ENCODE measurements at regions not wholly inside any gene's neighbourhood (a gene's known extent, or its start where the extent isn't known, plus 50 kb on each side); places are given as distances from the start of the nearest gene placed in this dataset.

DNA sequence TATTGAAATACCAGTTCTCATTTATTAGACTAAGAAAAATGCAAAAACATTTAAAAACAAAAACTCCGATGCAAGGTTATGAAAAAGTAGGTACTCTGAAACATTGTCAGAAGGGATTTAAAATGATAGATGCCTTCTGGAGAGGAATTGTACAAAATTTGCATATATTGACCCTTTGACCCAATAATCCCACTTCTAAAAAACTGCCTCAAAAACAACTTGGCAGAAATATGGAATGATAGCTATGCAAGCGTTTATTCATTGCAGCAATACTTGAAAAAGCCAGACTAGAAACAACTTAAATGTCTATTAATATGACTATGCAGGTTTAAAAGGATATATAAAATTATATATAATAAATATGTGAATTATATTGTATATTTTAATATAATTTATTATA is 118.4 kb downstream of the PLK2 start:
- 90% methylated on average over 2 of the region's 2 CpGs for WGBS
- TF ChIP-seq YY1 (IDR thresholded peaks at IDR 0.05), result no peak
- TF ChIP-seq GABPA (IDR thresholded peaks at IDR 0.05 in 1 of 2, conservative IDR thresholded peaks at IDR 0.05 in 1 of 2), result no peak
- TF ChIP-seq FOXA2 (IDR thresholded peaks at IDR 0.05), result no peak
- no peak for TF ChIP-seq RXRA (IDR thresholded peaks at IDR 0.05)
- no peak for DNase-seq (ENCODE audit: low spot score)

DNA sequence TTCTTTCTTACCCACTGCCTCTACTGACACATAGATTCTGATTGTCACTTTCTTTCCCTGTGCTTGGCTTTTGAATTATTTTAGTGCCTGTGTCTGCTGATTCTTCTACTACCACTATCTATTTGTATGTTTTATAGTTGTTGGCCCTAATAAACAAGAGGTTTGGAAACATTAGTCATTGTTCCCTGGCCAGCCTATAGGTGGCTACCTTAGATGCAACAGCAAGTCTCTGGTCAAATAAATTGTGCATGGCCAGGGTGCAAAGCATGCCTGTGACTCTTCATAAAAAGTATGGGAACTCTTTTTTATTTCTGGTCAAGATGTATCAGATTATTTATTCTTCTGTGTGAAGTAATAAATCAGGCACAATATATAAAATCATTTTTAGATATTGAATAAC is 124.4 kb downstream of the PLK2 start:
- Histone ChIP-seq H3K27me3 (ENCODE audit: control insufficient read depth in 4 of 4, insufficient read depth in 4 of 4, low read length in 3 of 4) (no peaks in the 10 kb centered on the region), H3K4me3 (ENCODE audit: low read depth in 1 of 3, low read length in 3 of 3) (no peak overlapping the region), H3K9ac (ENCODE audit: low read depth in 1 of 2, low read length in 2 of 2) (no peak overlapping the region), H3K36me3 (ENCODE audit: control insufficient read depth in 4 of 4, insufficient read depth in 3 of 4, low read depth in 1 of 4, low read length in 3 of 4) (no peaks in the 10 kb centered on the region), H3K27ac (ENCODE audit: low read depth in 1 of 2, low read length in 2 of 2) (no peak overlapping the region), H3K9me3 (ENCODE audit: control insufficient read depth in 4 of 4, low read length in 3 of 4) (peaks cover 0 to 2% (median 0%) of the 10 kb centered on the region in 4 donors), H3K4me1 (ENCODE audit: control insufficient read depth in 4 of 4, insufficient read depth in 4 of 4, low read length in 3 of 4) (no peaks in the 10 kb centered on the region)
- TF ChIP-seq SP1 (IDR thresholded peaks at IDR 0.05), result no peak
- TF ChIP-seq ATF3 (IDR thresholded peaks at IDR 0.05), result no peak
- no peak for TF ChIP-seq HNF4A (conservative IDR thresholded peaks at IDR 0.05)
- TF ChIP-seq NR2F2 (IDR thresholded peaks at IDR 0.05), result no peak
- no peak for TF ChIP-seq FOXA2 (IDR thresholded peaks at IDR 0.05)
- no peak for TF ChIP-seq ZBTB33 (IDR thresholded peaks at IDR 0.05)
- no peak for TF ChIP-seq JUND (IDR thresholded peaks at IDR 0.05)
- no peak for DNase-seq (ENCODE audit: low spot score)

More for the DNA sequence above, 118.4 kb downstream of the PLK2 start:
- H3K4me3 ChIP-seq (ENCODE audit: low read depth in 1 of 3, low read length in 3 of 3), result no peak overlapping the region
- H3K9ac ChIP-seq (ENCODE audit: low read depth in 1 of 2, low read length in 2 of 2), result no peak overlapping the region
- no peaks in the 10 kb centered on the region for H3K27me3 ChIP-seq (ENCODE audit: control insufficient read depth in 4 of 4, insufficient read depth in 4 of 4, low read length in 3 of 4)
- H3K27ac ChIP-seq (ENCODE audit: low read depth in 1 of 2, low read length in 2 of 2), result no peak overlapping the region
- no peaks in the 10 kb centered on the region for H3K4me1 ChIP-seq (ENCODE audit: control insufficient read depth in 4 of 4, insufficient read depth in 4 of 4, low read length in 3 of 4)
- no peaks in the 10 kb centered on the region for H3K36me3 ChIP-seq (ENCODE audit: control insufficient read depth in 4 of 4, insufficient read depth in 3 of 4, low read depth in 1 of 4, low read length in 3 of 4)
- H3K9me3 ChIP-seq (ENCODE audit: control insufficient read depth in 4 of 4, low read length in 3 of 4), result no peaks in the 10 kb centered on the region

DNA sequence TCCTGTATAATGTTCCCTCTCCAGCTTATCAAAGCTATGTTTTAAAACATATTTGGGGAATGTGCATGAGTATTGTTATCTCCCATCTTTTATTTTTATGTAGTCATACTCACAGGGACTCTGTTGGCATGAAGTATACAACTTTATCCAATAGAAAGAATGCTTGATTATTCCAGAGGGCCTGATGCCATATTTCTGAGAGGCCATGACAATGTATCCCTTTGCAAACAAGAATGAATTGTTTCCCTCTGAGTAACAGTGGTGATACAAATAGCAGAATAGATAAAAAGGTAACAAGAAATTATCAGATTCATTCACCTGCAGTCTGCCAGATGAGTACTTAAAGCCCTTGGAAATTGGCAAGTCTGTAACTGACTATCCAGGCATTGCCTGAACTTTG is 125.9 kb downstream of the PLK2 start:
- H3K9ac ChIP-seq (ENCODE audit: low read depth in 1 of 2, low read length in 2 of 2), result no peak overlapping the region
- peaks cover 0 to 2% (median 0%) of the 10 kb centered on the region in 4 donors for H3K9me3 ChIP-seq (ENCODE audit: control insufficient read depth in 4 of 4, low read length in 3 of 4)
- TF ChIP-seq RAD21 (IDR thresholded peaks at IDR 0.05), result no peak
- no peak for TF ChIP-seq GABPA (IDR thresholded peaks at IDR 0.05 in 1 of 2, conservative IDR thresholded peaks at IDR 0.05 in 1 of 2)
- no peak for TF ChIP-seq JUND (IDR thresholded peaks at IDR 0.05)
- no peak for TF ChIP-seq RXRA (IDR thresholded peaks at IDR 0.05)
- no peak for TF ChIP-seq REST (IDR thresholded peaks at IDR 0.05)
- no peak for TF ChIP-seq YY1 (IDR thresholded peaks at IDR 0.05)
- TF ChIP-seq NR2F2 (IDR thresholded peaks at IDR 0.05), result no peak
- no peak for TF ChIP-seq CTCF (IDR thresholded peaks at IDR 0.05; ENCODE audit: low read depth, low read length, missing input control)
- no peak for TF ChIP-seq FOXA2 (IDR thresholded peaks at IDR 0.05)
- no peak for TF ChIP-seq EGR1 (IDR thresholded peaks at IDR 0.05; ENCODE audit: low read depth in 2 of 2)
- TF ChIP-seq FOXA1 (IDR thresholded peaks at IDR 0.05), result no peak
- no peak for TF ChIP-seq HNF4A (conservative IDR thresholded peaks at IDR 0.05)
- TF ChIP-seq ZBTB33 (IDR thresholded peaks at IDR 0.05), result no peak
- TF ChIP-seq SP1 (IDR thresholded peaks at IDR 0.05), result no peak
- TF ChIP-seq HNF4G (IDR thresholded peaks at IDR 0.05), result no peak
- TF ChIP-seq ATF3 (IDR thresholded peaks at IDR 0.05), result no peak
- no peak for TF ChIP-seq TAF1 (conservative IDR thresholded peaks at IDR 0.05)
- no peak for TF ChIP-seq MAX (IDR thresholded peaks at IDR 0.05)
- no peaks in the 10 kb centered on the region for H3K36me3 ChIP-seq (ENCODE audit: control insufficient read depth in 4 of 4, insufficient read depth in 3 of 4, low read depth in 1 of 4, low read length in 3 of 4)
- H3K27ac ChIP-seq (ENCODE audit: low read depth in 1 of 2, low read length in 2 of 2), result no peak overlapping the region
- H3K27me3 ChIP-seq (ENCODE audit: control insufficient read depth in 4 of 4, insufficient read depth in 4 of 4, low read length in 3 of 4), result no peaks in the 10 kb centered on the region
- no peak for DNase-seq (ENCODE audit: low spot score)
- H3K4me3 ChIP-seq (ENCODE audit: low read depth in 1 of 3, low read length in 3 of 3), result no peak overlapping the region
- no peaks in the 10 kb centered on the region for H3K4me1 ChIP-seq (ENCODE audit: control insufficient read depth in 4 of 4, insufficient read depth in 4 of 4, low read length in 3 of 4)

Measured in liver (tissue), 8 donors.